ENCODE measurements at regions not wholly inside any gene's neighbourhood (a gene's known extent, or its start where the extent isn't known, plus 50 kb on each side); places are given as distances from the start of the nearest gene placed in this dataset.

DNA sequence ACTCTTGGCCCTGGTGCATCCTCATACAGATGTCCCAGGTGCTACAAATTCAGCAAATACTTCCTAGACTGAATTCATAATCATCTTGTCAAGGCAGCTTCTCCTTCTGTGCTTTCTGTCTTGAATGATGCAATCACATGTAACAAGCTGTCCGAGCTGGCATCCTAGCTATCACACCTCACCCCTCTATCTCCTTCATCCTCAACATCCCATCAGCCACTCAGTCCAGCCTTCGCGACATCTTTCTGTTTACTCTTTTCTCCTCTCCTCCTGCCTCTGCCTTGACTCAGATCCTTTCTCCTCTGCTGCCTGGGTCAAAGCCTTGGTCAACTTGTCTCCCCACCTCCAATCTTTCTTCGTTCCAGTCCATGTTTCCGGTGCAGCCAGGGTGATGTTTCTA lies 240.4 kb upstream of the CELF2 start:
- TF ChIP-seq, protein P1, sequence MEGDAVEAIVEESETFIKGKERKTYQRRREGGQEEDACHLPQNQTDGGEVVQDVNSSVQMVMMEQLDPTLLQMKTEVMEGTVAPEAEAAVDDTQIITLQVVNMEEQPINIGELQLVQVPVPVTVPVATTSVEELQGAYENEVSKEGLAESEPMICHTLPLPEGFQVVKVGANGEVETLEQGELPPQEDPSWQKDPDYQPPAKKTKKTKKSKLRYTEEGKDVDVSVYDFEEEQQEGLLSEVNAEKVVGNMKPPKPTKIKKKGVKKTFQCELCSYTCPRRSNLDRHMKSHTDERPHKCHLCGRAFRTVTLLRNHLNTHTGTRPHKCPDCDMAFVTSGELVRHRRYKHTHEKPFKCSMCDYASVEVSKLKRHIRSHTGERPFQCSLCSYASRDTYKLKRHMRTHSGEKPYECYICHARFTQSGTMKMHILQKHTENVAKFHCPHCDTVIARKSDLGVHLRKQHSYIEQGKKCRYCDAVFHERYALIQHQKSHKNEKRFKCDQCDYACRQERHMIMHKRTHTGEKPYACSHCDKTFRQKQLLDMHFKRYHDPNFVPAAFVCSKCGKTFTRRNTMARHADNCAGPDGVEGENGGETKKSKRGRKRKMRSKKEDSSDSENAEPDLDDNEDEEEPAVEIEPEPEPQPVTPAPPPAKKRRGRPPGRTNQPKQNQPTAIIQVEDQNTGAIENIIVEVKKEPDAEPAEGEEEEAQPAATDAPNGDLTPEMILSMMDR (IDR thresholded peaks at IDR 0.05; ENCODE audit: low read depth, low read length, poor library complexity, severe bottlenecking), result no peak
- TF ChIP-seq EZH2phosphoT487 (IDR thresholded peaks at IDR 0.05; ENCODE audit: borderline replicate concordance, low read length), result no peak

All from DOHH2 (cell line).